ENCODE measurements at regions not wholly inside any gene's neighbourhood (a gene's known extent, or its start where the extent isn't known, plus 50 kb on each side); places are given as distances from the start of the nearest gene placed in this dataset.

DNA sequence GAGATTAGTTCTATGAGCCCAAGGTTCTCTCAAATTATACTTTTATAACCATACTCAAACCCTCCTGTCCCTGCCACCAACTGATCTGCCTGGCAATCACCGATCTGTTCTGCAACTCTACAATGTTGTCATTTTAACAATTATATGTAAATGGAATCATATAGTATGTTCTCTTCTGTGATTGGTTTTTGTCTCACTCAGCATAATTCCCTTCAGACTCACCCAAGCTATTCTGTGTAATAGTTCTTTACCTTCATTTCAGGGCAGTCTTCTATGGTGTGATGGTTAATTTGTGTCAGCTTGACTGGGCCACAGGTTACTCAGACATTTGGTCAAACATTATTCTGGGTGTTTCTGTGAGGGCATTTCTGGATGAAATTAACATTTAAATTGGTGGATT lies 181.9 kb upstream of the CXCL12 start:
- no peak overlapping the region for H3K4me2 ChIP-seq (ENCODE audit: unreplicated experiment)
- 33 to 39% methylated on average over 1 of the region's 1 CpG for WGBS, 2 experiments (ENCODE audit: low coverage in 1 of 2, low lambda C conversion rate in 2 of 2, missing lambda C conversion rate in 2 of 2)
- in situ Hi-C loops (cut with MboI) = no loop called here
- H3F3A ChIP-seq (ENCODE audit: insufficient read depth) = peaks cover 39% of the 10 kb centered on the region
- H4K20me1 ChIP-seq (ENCODE audit: insufficient read depth) = no peaks in the 10 kb centered on the region
- no peak for DNase-seq
- H3K4me1 ChIP-seq (ENCODE audit: insufficient read depth) = peaks cover 44% of the 10 kb centered on the region
- H2AFZ ChIP-seq = peak overlapping the region; percentile 20; the same call in 1 of the 2 replicates
- no peak overlapping the region for H3K9ac ChIP-seq
- H3K79me2 ChIP-seq (ENCODE audit: insufficient read depth) = no peaks in the 10 kb centered on the region
- no peak overlapping the region for H3K27ac ChIP-seq
- no peaks in the 10 kb centered on the region for H3K36me3 ChIP-seq (ENCODE audit: low read depth)
- no peaks in the 10 kb centered on the region for H3K9me2 ChIP-seq (ENCODE audit: insufficient read depth)
- TF ChIP-seq EZH2 (IDR thresholded peaks at IDR 0.05; ENCODE audit: insufficient read depth, poor library complexity, severe bottlenecking) (no peak), EZH2phosphoT487 (IDR thresholded peaks at IDR 0.05; ENCODE audit: insufficient read depth, low read depth) (no peak)
- H3K27me3 ChIP-seq (replicated peaks; ENCODE audit: insufficient read depth) = no peaks in the 10 kb centered on the region
- no peak overlapping the region for H3K4me3 ChIP-seq
- no peaks in the 10 kb centered on the region for H3K9me3 ChIP-seq (ENCODE audit: low read depth)

DNA sequence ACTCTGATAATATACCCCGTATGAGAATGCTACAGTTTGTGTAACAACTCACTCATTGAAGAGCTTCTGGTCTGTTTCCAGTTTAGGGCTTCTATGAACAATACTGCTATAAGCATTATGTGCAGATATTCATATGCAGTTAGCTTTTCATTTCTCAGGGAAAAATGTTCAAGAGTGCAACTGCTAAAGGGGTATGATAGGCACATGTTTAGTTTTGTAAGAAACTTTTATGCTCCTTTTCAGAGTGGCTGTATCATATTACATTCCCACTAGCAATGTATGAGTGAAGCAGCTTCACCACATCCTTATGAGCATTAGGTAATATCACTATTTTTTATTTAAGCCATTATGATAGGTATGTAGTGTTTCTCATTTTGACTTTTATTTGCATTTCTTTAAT lies 182.6 kb upstream of the CXCL12 start:
- H3F3A ChIP-seq (ENCODE audit: insufficient read depth) = peaks cover 39% of the 10 kb centered on the region
- peak overlapping the region; percentile 20; the same call in 1 of the 2 replicates for H2AFZ ChIP-seq
- 64 to 75% methylated on average over 1 of the region's 1 CpG for WGBS, 2 experiments (ENCODE audit: low coverage in 1 of 2, low lambda C conversion rate in 2 of 2, missing lambda C conversion rate in 2 of 2)
- peak overlapping the region; percentile 33 for H3K4me2 ChIP-seq (ENCODE audit: unreplicated experiment)
- DNase-seq = peak; percentile 63
- TF ChIP-seq EZH2 (IDR thresholded peaks at IDR 0.05; ENCODE audit: insufficient read depth, poor library complexity, severe bottlenecking) (no peak), EZH2phosphoT487 (IDR thresholded peaks at IDR 0.05; ENCODE audit: insufficient read depth, low read depth) (no peak)
- H3K9me2 ChIP-seq (ENCODE audit: insufficient read depth) = no peaks in the 10 kb centered on the region
- no peak overlapping the region for H3K9ac ChIP-seq
- no peaks in the 10 kb centered on the region for H3K9me3 ChIP-seq (ENCODE audit: low read depth)
- no peaks in the 10 kb centered on the region for H4K20me1 ChIP-seq (ENCODE audit: insufficient read depth)
- no peaks in the 10 kb centered on the region for H3K27me3 ChIP-seq (replicated peaks; ENCODE audit: insufficient read depth)
- H3K4me3 ChIP-seq = no peak overlapping the region
- in situ Hi-C loops (cut with MboI) = no loop called here
- H3K4me1 ChIP-seq (ENCODE audit: insufficient read depth) = peaks cover 45% of the 10 kb centered on the region
- no peaks in the 10 kb centered on the region for H3K36me3 ChIP-seq (ENCODE audit: low read depth)
- peak overlapping the region; percentile 40 for H3K27ac ChIP-seq
- no peaks in the 10 kb centered on the region for H3K79me2 ChIP-seq (ENCODE audit: insufficient read depth)

DNA sequence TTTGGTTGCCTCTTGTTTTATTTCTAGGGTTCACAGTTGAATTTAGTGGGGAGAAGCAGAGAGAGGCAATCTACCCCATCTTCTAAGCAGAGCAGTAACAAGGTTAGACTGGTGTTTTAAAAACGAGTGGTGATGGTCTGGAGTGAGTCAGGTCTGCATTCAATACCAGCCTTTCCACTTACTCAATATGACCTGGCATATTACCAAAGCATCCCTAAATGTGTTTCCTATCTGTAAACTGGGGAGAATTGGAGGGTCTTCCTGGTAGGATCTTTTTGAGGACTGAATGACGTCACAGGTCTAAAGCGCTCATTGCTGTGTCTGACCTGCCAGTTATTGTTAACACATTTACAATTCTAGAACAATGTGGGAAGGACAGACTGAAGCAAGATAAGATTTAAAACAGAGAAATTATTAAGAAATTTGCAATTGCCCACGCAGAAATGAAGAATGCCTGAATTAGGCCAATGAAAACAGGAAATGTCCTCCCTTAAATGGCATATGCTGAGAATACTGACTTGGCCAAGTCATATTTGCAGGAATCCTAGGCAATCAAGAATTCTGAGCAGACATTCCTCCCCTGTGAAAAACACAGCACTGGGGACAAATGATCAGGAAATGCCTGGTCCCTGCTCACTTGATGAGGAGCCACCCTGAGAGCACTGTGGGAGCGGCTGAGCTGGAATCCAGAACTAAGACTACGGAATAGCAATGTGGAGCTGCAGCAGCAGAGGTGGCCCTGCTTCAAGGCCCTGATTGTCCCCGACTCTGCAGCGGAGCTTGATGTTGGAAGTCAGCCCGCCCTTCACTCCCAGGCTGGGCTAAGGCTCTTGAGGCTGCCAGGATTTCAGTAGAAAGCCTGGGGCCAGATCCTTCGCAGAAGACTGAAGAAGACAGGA lies 184.5 kb upstream of the CXCL12 start:
- Histone ChIP-seq H3K27me3 (replicated peaks; ENCODE audit: insufficient read depth) (no peaks in the 10 kb centered on the region), H2AFZ (peak overlapping the region; percentile 58), H3K4me3 (peak overlapping the region; percentile 53), H3K4me2 (ENCODE audit: unreplicated experiment) (peak overlapping the region; percentile 75), H3K27ac (peak overlapping the region; percentile 76), H4K20me1 (ENCODE audit: insufficient read depth) (no peaks in the 10 kb centered on the region), H3K36me3 (ENCODE audit: low read depth) (no peaks in the 10 kb centered on the region), H3F3A (ENCODE audit: insufficient read depth) (peaks cover 39% of the 10 kb centered on the region), H3K9me3 (ENCODE audit: low read depth) (no peaks in the 10 kb centered on the region), H3K9me2 (ENCODE audit: insufficient read depth) (no peaks in the 10 kb centered on the region), H3K9ac (peak overlapping the region; percentile 51), H3K4me1 (ENCODE audit: insufficient read depth) (peaks cover 45% of the 10 kb centered on the region), H3K79me2 (ENCODE audit: insufficient read depth) (no peaks in the 10 kb centered on the region)
- TF ChIP-seq EZH2phosphoT487 (IDR thresholded peaks at IDR 0.05; ENCODE audit: insufficient read depth, low read depth) (0 out of 2 replicates have a peak, but pooled peaks have one; percentile 71), EZH2 (IDR thresholded peaks at IDR 0.05; ENCODE audit: insufficient read depth, poor library complexity, severe bottlenecking) (no peak)
- DNase-seq = peak; percentile 91
- in situ Hi-C loops (cut with MboI) = no loop called here
- 1 to 2% methylated on average over 10 of the region's 10 CpGs for WGBS, 2 experiments (ENCODE audit: low coverage in 1 of 2, low lambda C conversion rate in 2 of 2, missing lambda C conversion rate in 2 of 2)

GRCh38 chr10:44571701-44572100 lies 186.8 kb upstream of the CXCL12 start:
- in situ Hi-C loops (cut with MboI) = no loop called here
- peak; percentile 57 for DNase-seq

More at GRCh38 chr10:44571701-44572100, 186.8 kb upstream of the CXCL12 start:
- H3K36me3 ChIP-seq (ENCODE audit: low read depth) = no peaks in the 10 kb centered on the region
- no peak overlapping the region for H3K27ac ChIP-seq
- H3K4me2 ChIP-seq (ENCODE audit: unreplicated experiment) = no peak overlapping the region
- no peak overlapping the region for H2AFZ ChIP-seq
- H4K20me1 ChIP-seq (ENCODE audit: insufficient read depth) = no peaks in the 10 kb centered on the region
- WGBS, 2 experiments (ENCODE audit: low coverage in 1 of 2, low lambda C conversion rate in 2 of 2, missing lambda C conversion rate in 2 of 2) = 68 to 74% methylated on average over 6 of the region's 6 CpGs
- H3K27me3 ChIP-seq (replicated peaks; ENCODE audit: insufficient read depth) = no peaks in the 10 kb centered on the region
- peaks cover 39% of the 10 kb centered on the region for H3F3A ChIP-seq (ENCODE audit: insufficient read depth)
- no peaks in the 10 kb centered on the region for H3K79me2 ChIP-seq (ENCODE audit: insufficient read depth)
- TF ChIP-seq EZH2 (IDR thresholded peaks at IDR 0.05; ENCODE audit: insufficient read depth, poor library complexity, severe bottlenecking) = no peak
- TF ChIP-seq EZH2phosphoT487 (IDR thresholded peaks at IDR 0.05; ENCODE audit: insufficient read depth, low read depth) = no peak
- no peaks in the 10 kb centered on the region for H3K9me2 ChIP-seq (ENCODE audit: insufficient read depth)
- H3K4me3 ChIP-seq = no peak overlapping the region
- H3K4me1 ChIP-seq (ENCODE audit: insufficient read depth) = peaks cover 45% of the 10 kb centered on the region
- no peak overlapping the region for H3K9ac ChIP-seq
- no peaks in the 10 kb centered on the region for H3K9me3 ChIP-seq (ENCODE audit: low read depth)
